NCI-H1105 treated with DMSO at 0.1 percent for 48 hours (cell line): ENCODE measurements at regions not wholly inside any gene's neighbourhood (a gene's known extent, or its start where the extent isn't known, plus 50 kb on each side); places are given as distances from the start of the nearest gene placed in this dataset.

Experiments used
- DNase-seq: peaks from one replicate; lab custom pipeline; 2025; lab: John Stamatoyannopoulos, UW

GRCh38 chr15:77764095-77764494, 131.4 kb upstream of the LINGO1 start:
- no peak for DNase-seq

GRCh38 chr15:77762747-77763355, 130.1 kb upstream of the LINGO1 start:
- no peak for DNase-seq

GRCh38 chr15:77759896-77760592, 127.3 kb upstream of the LINGO1 start:
- DNase-seq: no peak

- DNase-seq: no peak
Measured at GRCh38 chr15:77753939-77754338, 121.2 kb upstream of the LINGO1 start.

GRCh38 chr15:77753281-77753873, 120.7 kb upstream of the LINGO1 start:
- no peak for DNase-seq

- DNase-seq: no peak
Measured at GRCh38 chr15:77749998-77750540, 117.4 kb upstream of the LINGO1 start.

GRCh38 chr15:77749236-77749997, 116.7 kb upstream of the LINGO1 start:
- DNase-seq: no peak

- DNase-seq: no peak
Measured at GRCh38 chr15:77748078-77749064, 115.7 kb upstream of the LINGO1 start.

GRCh38 chr15:77747175-77748077, 114.7 kb upstream of the LINGO1 start:
- DNase-seq: no peak

- DNase-seq: no peak
Measured at GRCh38 chr15:77746254-77747174, 113.8 kb upstream of the LINGO1 start.

GRCh38 chr15:77744398-77744797, 111.7 kb upstream of the LINGO1 start:
- DNase-seq: no peak

GRCh38 chr15:77742570-77742969, 109.9 kb upstream of the LINGO1 start:
- no peak for DNase-seq

- no peak for DNase-seq
Measured at GRCh38 chr15:77742127-77742526, 109.4 kb upstream of the LINGO1 start.

GRCh38 chr15:77741106-77741505, 108.4 kb upstream of the LINGO1 start:
- DNase-seq: no peak

GRCh38 chr15:77739591-77740378, 107.1 kb upstream of the LINGO1 start:
- peak; percentile 75 for DNase-seq

GRCh38 chr15:77738441-77739302, 106.0 kb upstream of the LINGO1 start:
- peak; percentile 91 for DNase-seq

GRCh38 chr15:77738038-77738370, 105.3 kb upstream of the LINGO1 start:
- no peak for DNase-seq
